ENCODE measurements at regions not wholly inside any gene's neighbourhood (a gene's known extent, or its start where the extent isn't known, plus 50 kb on each side); places are given as distances from the start of the nearest gene placed in this dataset.

DNA sequence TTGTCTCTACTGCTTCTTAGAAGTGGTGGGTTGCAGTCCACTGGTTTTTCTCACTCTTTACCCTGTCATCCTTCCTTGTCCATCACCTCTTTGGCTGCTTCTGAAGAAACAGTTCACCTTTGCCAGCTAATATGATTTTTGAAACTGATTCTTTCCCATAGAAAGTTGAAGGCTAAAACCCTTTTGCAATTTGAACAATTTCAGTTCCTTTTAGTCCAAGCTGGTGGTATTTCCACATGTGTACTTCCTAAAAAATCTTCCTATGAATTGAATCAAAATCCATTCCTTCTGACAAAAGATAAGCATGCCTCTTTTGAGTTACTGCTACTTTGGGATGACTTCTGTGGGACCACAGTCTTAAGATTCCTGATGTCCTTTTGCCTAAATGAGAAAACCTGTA is 210.0 kb upstream of the MAN1A1 start:
- TF ChIP-seq CTCF (IDR thresholded peaks at IDR 0.05) (no peak), POLR2A (IDR thresholded peaks at IDR 0.05) (no peak)

Data from lower leg skin (tissue), 3 donors.